ENCODE measurements at regions not wholly inside any gene's neighbourhood (a gene's known extent, or its start where the extent isn't known, plus 50 kb on each side); places are given as distances from the start of the nearest gene placed in this dataset.
"Not testable (repeated sequence)": the region's sequence is repeated elsewhere in the genome, so short reads cannot be mapped to it uniquely, and the experiment has no call there.

- DNase-seq, result no peak
Measured at GRCh38 chr6:130494729-130495128, 128.9 kb downstream of the TMEM200A start.

GRCh38 chr6:130500693-130501092, 134.9 kb downstream of the TMEM200A start:
- DNase-seq, result no peak

GRCh38 chr6:130503146-130503545, 137.3 kb downstream of the TMEM200A start:
- DNase-seq, result no peak

GRCh38 chr6:130505808-130506598, 140.2 kb downstream of the TMEM200A start:
- no peak for DNase-seq

GRCh38 chr6:130507005-130507665, 141.3 kb downstream of the TMEM200A start:
- DNase-seq, result not testable (repeated sequence)

- DNase-seq, result no peak
Measured at GRCh38 chr6:130507666-130508028, 141.8 kb downstream of the TMEM200A start.

GRCh38 chr6:130513770-130514169, 148.0 kb downstream of the TMEM200A start:
- DNase-seq, result no peak

GRCh38 chr6:130514712-130515111, 148.9 kb downstream of the TMEM200A start:
- DNase-seq, result no peak

GRCh38 chr6:130515306-130515705, 149.5 kb downstream of the TMEM200A start:
- no peak for DNase-seq

- DNase-seq, result no peak
Measured at GRCh38 chr6:130516604-130517003, 150.8 kb downstream of the TMEM200A start.

GRCh38 chr6:130517444-130517931, 151.7 kb downstream of the TMEM200A start:
- no peak for DNase-seq

GRCh38 chr6:130518588-130518987, 152.8 kb downstream of the TMEM200A start:
- DNase-seq, result no peak

- DNase-seq, result no peak
Measured at GRCh38 chr6:130520221-130520620, 154.4 kb downstream of the TMEM200A start.

- DNase-seq, result no peak
Measured at GRCh38 chr6:130520801-130521200, 155.0 kb downstream of the TMEM200A start.

- no peak for DNase-seq
Measured at GRCh38 chr6:130524552-130524951, 158.7 kb downstream of the TMEM200A start.

GRCh38 chr6:130525408-130525807, 159.6 kb downstream of the TMEM200A start:
- DNase-seq, result no peak

GRCh38 chr6:130526466-130526865, 160.6 kb downstream of the TMEM200A start:
- no peak for DNase-seq

- DNase-seq, result no peak
Measured at GRCh38 chr6:130527173-130527572, 161.4 kb downstream of the TMEM200A start.

GRCh38 chr6:130529569-130530149, 163.8 kb downstream of the TMEM200A start:
- DNase-seq, result no peak

GRCh38 chr6:130534627-130535026, 168.8 kb downstream of the TMEM200A start:
- DNase-seq, result no peak

- DNase-seq, result no peak
Measured at GRCh38 chr6:130535242-130535641, 169.4 kb downstream of the TMEM200A start.

GRCh38 chr6:130537447-130537846, 171.6 kb downstream of the TMEM200A start:
- no peak for DNase-seq

GRCh38 chr6:130547723-130548122, 181.9 kb downstream of the TMEM200A start:
- DNase-seq, result no peak

Measured in stimulated activated CD4-positive, alpha-beta T cell treated with anti-CD3 and anti-CD28 coated beads, Interleukin-4, amount 100 ng/mL, for 1 hour (primary cell).